ENCODE measurements at regions not wholly inside any gene's neighbourhood (a gene's known extent, or its start where the extent isn't known, plus 50 kb on each side); places are given as distances from the start of the nearest gene placed in this dataset.

DNA sequence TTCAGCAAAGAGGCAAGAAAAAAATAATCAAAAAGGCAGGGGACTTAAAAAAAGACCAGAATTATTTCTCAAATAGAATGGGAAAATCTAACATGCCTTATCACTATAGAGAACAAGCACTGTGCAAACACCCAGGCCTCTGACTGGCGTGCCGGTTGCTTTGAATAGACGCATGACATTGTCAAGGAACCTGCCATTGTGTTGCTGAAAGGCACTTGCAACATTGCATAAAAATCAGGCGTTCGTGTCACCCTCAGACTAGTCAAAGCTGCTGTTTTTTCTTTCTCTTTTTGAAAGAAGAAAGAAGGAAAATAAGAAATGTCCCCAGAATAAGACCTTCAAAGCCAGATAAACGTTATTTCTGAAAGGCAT is 549.3 kb upstream of the CADM1 start:
- H3K9me3 ChIP-seq, result no peaks in the 10 kb centered on the region
- H3K27me3 ChIP-seq (ENCODE audit: insufficient read depth), result no peaks in the 10 kb centered on the region
- no peaks in the 10 kb centered on the region for H3K79me2 ChIP-seq (ENCODE audit: insufficient read depth)
- no peak for DNase-seq
- H3K9ac ChIP-seq, result no peak overlapping the region
- TF ChIP-seq MXI1 (IDR thresholded peaks at IDR 0.05; ENCODE audit: low read depth, low read length) (no peak), ELF1 (IDR thresholded peaks at IDR 0.05) (no peak), GABPA (IDR thresholded peaks at IDR 0.05; ENCODE audit: low read depth) (no peak), FOXM1 (IDR thresholded peaks at IDR 0.05; ENCODE audit: low read depth) (no peak), RXRA (IDR thresholded peaks at IDR 0.05; ENCODE audit: borderline replicate concordance, low read depth) (no peak), NFIC (IDR thresholded peaks at IDR 0.05; ENCODE audit: borderline replicate concordance) (no peak), RAD21 (IDR thresholded peaks at IDR 0.05; ENCODE audit: low read length) (no peak), EP300 (IDR thresholded peaks at IDR 0.05; ENCODE audit: borderline replicate concordance in 1 of 2, low read depth in 1 of 2, low read length in 1 of 2) (no peak), TEAD4 (IDR thresholded peaks at IDR 0.05; ENCODE audit: borderline replicate concordance, insufficient read depth) (no peak), IRF3 (IDR thresholded peaks at IDR 0.05; ENCODE audit: low read depth, low read length) (no peak), SIN3A (IDR thresholded peaks at IDR 0.05; ENCODE audit: borderline replicate concordance, low read depth, low read length) (no peak), TCF12 (IDR thresholded peaks at IDR 0.05) (no peak), FOSL2 (IDR thresholded peaks at IDR 0.05; ENCODE audit: borderline replicate concordance, low read depth) (no peak)
- TF ChIP-seq, protein P1, sequence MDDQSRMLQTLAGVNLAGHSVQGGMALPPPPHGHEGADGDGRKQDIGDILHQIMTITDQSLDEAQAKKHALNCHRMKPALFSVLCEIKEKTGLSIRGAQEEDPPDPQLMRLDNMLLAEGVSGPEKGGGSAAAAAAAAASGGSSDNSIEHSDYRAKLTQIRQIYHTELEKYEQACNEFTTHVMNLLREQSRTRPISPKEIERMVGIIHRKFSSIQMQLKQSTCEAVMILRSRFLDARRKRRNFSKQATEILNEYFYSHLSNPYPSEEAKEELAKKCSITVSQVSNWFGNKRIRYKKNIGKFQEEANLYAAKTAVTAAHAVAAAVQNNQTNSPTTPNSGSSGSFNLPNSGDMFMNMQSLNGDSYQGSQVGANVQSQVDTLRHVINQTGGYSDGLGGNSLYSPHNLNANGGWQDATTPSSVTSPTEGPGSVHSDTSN (IDR thresholded peaks at IDR 0.05), result no peak
- 42% methylated on average over 6 of the region's 6 CpGs for WGBS (ENCODE audit: low lambda C conversion rate)
- no peak overlapping the region for H2AFZ ChIP-seq (ENCODE audit: low read depth)
- ChIA-PET CTCF (no interaction called here), POLR2A (no interaction called here)
- no peaks in the 10 kb centered on the region for H3K9me2 ChIP-seq
- H3K4me2 ChIP-seq, result no peak overlapping the region
- H3K4me1 ChIP-seq (ENCODE audit: control insufficient read depth in 1 of 2, insufficient read depth in 2 of 2, low read depth in 1 of 2, low read length in 1 of 2), result peaks cover 0 to 14% of the 10 kb centered on the region in 2 experiments; a peak in 1 of 4 replicates
- no peaks in the 10 kb centered on the region for H3F3A ChIP-seq (replicated peaks; ENCODE audit: insufficient read depth)
- H3K27ac ChIP-seq (ENCODE audit: low read depth in 2 of 2, low read length in 1 of 2), result no peak overlapping the region
- no peaks in the 10 kb centered on the region for H3K36me3 ChIP-seq (replicated peaks in 1 of 2; ENCODE audit: control insufficient read depth in 1 of 2, insufficient read depth in 2 of 2, low read length in 1 of 2)
- H4K20me1 ChIP-seq (ENCODE audit: insufficient read depth), result no peaks in the 10 kb centered on the region
- H3K4me3 ChIP-seq (ENCODE audit: low read depth in 2 of 2, low read length in 1 of 2), result no peak overlapping the region

- no peak for DNase-seq
- no peaks in the 10 kb centered on the region for H3F3A ChIP-seq (replicated peaks; ENCODE audit: insufficient read depth)
- 30% methylated on average over 12 of the region's 15 CpGs for WGBS (ENCODE audit: low lambda C conversion rate)
- H3K79me2 ChIP-seq (ENCODE audit: insufficient read depth), result no peaks in the 10 kb centered on the region
- peaks cover 0 to 14% of the 10 kb centered on the region in 2 experiments; a peak in 1 of 4 replicates for H3K4me1 ChIP-seq (ENCODE audit: control insufficient read depth in 1 of 2, insufficient read depth in 2 of 2, low read depth in 1 of 2, low read length in 1 of 2)
- no peaks in the 10 kb centered on the region for H4K20me1 ChIP-seq (ENCODE audit: insufficient read depth)
- H3K4me3 ChIP-seq (ENCODE audit: low read depth in 2 of 2, low read length in 1 of 2), result no peak overlapping the region
- H3K9me3 ChIP-seq, result no peaks in the 10 kb centered on the region
- H3K36me3 ChIP-seq (replicated peaks in 1 of 2; ENCODE audit: control insufficient read depth in 1 of 2, insufficient read depth in 2 of 2, low read length in 1 of 2), result no peaks in the 10 kb centered on the region
- no peak overlapping the region for H3K4me2 ChIP-seq
- POLR2A ChIA-PET, result no interaction called here
- no peaks in the 10 kb centered on the region for H3K27me3 ChIP-seq (ENCODE audit: insufficient read depth)
- no peak overlapping the region; a peak in 1 of 4 replicates for H3K27ac ChIP-seq (ENCODE audit: low read depth in 2 of 2, low read length in 1 of 2)
- H2AFZ ChIP-seq (ENCODE audit: low read depth), result no peak overlapping the region
- H3K9me2 ChIP-seq, result no peaks in the 10 kb centered on the region
- H3K9ac ChIP-seq, result no peak overlapping the region
- TF ChIP-seq FOXM1 (IDR thresholded peaks at IDR 0.05; ENCODE audit: low read depth), result no peak
- TF ChIP-seq, protein P2, sequence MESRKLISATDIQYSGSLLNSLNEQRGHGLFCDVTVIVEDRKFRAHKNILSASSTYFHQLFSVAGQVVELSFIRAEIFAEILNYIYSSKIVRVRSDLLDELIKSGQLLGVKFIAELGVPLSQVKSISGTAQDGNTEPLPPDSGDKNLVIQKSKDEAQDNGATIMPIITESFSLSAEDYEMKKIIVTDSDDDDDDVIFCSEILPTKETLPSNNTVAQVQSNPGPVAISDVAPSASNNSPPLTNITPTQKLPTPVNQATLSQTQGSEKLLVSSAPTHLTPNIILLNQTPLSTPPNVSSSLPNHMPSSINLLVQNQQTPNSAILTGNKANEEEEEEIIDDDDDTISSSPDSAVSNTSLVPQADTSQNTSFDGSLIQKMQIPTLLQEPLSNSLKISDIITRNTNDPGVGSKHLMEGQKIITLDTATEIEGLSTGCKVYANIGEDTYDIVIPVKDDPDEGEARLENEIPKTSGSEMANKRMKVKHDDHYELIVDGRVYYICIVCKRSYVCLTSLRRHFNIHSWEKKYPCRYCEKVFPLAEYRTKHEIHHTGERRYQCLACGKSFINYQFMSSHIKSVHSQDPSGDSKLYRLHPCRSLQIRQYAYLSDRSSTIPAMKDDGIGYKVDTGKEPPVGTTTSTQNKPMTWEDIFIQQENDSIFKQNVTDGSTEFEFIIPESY (IDR thresholded peaks at IDR 0.05; ENCODE audit: borderline replicate concordance, low read depth), result no peak
- TF ChIP-seq YY1 (IDR thresholded peaks at IDR 0.05; ENCODE audit: low read depth), result no peak
- CTCF ChIA-PET, result no interaction called here
Observed at GRCh38 chr11:116052603-116053547, 548.7 kb upstream of the CADM1 start.

Data from SK-N-SH (cell line).